ENCODE measurements at regions not wholly inside any gene's neighbourhood (a gene's known extent, or its start where the extent isn't known, plus 50 kb on each side); places are given as distances from the start of the nearest gene placed in this dataset.

DNA sequence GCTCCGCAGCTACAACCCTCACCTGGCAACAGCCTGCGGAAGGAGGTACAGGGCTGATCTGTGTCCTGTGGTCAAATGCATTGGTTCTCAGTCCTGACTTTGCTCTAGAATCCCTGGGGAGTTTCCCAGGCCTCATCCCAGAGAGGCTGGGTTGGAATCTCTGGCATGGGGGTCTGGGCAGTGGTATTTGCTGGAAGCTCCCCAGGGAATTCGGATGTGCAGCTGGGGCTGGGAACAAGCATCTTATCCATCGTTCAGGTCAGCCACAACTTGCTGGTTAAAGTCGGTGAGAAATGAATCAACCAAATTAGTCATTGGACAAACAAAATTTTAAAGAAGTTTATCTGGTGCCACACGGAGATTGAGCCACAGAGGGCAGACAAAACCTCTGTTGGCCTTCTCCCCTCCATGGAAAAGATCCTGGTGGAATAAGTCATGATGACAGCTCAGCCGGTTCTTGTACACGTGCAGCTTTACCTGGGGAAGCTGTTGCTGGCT lies 231.2 kb downstream of the FOXL1 start:
- Mint-ChIP-seq H3K27me3 (peaks cover 7% of the 10 kb centered on the region), H3K27ac (no peak overlapping the region), H3K36me3 (no peaks in the 10 kb centered on the region), H3K4me3 (no peak overlapping the region), H3K4me1 (ENCODE audit: low read depth) (no peaks in the 10 kb centered on the region), H3K9me3 (ENCODE audit: low read depth) (no peaks in the 10 kb centered on the region)

DNA sequence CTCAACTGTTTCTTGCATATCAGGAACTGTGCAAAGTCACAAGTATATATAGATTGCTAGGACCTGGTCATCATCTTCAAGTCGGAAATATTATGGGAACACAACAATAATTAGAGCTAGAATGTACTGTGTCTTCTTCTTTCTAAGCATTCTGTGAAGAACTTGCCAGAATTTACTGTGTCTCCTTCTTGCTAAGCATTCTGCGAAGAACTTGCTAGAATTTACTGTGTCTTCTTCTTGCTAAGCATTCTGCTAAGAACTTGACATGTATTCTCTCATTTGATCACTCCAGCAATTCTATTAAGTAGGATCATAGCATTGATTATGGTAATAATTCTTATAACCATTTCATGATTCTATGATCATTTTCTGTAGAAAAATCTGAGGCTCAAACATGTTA lies 231.7 kb downstream of the FOXL1 start:
- H3K27me3 Mint-ChIP-seq, result peaks cover 7% of the 10 kb centered on the region
- no peak overlapping the region for H3K4me3 Mint-ChIP-seq
- no peaks in the 10 kb centered on the region for H3K4me1 Mint-ChIP-seq (ENCODE audit: low read depth)
- no peaks in the 10 kb centered on the region for H3K9me3 Mint-ChIP-seq (ENCODE audit: low read depth)
- H3K36me3 Mint-ChIP-seq, result no peaks in the 10 kb centered on the region
- H3K27ac Mint-ChIP-seq, result no peak overlapping the region

DNA sequence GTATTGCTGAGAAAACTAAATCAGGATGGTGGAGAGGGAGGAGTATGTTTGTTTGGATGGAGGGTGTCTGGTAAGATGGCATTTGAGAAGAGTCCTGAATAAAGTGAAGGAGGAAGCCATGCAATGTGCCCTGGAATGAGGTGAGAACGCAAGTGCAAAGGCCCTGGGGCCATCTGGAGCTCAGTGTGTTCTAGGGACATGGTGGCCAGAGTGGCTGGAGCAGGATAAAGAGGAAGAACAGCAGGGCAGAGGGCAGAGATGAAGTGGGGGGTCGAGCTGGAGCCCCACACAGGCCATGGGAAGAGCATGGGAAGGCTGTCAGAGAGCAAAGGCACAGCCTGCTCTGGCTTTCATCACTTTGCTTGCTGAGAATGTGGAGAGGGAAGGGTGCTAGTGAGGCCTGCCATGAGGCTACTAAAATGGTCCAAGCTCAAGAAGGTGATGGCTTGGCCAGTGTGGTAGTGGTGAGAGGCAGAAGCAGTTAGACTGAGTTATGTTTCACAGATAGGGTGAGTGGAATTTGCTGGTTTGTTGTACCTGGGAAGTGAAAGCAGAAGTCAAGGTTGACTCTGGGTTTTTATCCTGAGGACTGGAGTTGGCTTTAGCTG lies 234.1 kb downstream of the FOXL1 start:
- no peak overlapping the region for H3K4me3 Mint-ChIP-seq
- no peaks in the 10 kb centered on the region for H3K36me3 Mint-ChIP-seq
- H3K4me1 Mint-ChIP-seq (ENCODE audit: low read depth), result no peaks in the 10 kb centered on the region
- H3K9me3 Mint-ChIP-seq (ENCODE audit: low read depth), result no peaks in the 10 kb centered on the region
- H3K27me3 Mint-ChIP-seq, result peaks cover 8% of the 10 kb centered on the region
- no peak overlapping the region for H3K27ac Mint-ChIP-seq

DNA sequence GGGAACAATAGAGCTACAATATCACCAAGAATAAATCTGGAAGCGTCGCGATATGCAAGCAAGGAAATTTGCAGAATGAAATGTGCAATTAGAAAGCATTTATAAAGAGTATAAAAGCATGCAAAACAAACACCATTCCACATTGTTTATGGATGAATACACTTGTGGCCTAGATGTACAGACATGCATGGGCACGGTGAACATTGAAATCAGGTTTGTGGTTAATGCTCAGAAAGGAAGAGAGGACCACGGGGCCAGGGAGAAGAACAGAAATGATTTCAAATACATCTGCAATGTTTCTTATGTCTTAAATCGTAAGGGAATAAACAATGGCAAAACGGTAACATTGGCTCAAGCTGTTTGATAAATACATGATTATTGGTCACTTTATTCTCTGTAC lies 235.9 kb downstream of the FOXL1 start:
- Mint-ChIP-seq H3K4me3 (no peak overlapping the region), H3K36me3 (no peaks in the 10 kb centered on the region), H3K27ac (no peak overlapping the region), H3K27me3 (peaks cover 7% of the 10 kb centered on the region), H3K9me3 (ENCODE audit: low read depth) (no peaks in the 10 kb centered on the region), H3K4me1 (ENCODE audit: low read depth) (no peaks in the 10 kb centered on the region)

DNA sequence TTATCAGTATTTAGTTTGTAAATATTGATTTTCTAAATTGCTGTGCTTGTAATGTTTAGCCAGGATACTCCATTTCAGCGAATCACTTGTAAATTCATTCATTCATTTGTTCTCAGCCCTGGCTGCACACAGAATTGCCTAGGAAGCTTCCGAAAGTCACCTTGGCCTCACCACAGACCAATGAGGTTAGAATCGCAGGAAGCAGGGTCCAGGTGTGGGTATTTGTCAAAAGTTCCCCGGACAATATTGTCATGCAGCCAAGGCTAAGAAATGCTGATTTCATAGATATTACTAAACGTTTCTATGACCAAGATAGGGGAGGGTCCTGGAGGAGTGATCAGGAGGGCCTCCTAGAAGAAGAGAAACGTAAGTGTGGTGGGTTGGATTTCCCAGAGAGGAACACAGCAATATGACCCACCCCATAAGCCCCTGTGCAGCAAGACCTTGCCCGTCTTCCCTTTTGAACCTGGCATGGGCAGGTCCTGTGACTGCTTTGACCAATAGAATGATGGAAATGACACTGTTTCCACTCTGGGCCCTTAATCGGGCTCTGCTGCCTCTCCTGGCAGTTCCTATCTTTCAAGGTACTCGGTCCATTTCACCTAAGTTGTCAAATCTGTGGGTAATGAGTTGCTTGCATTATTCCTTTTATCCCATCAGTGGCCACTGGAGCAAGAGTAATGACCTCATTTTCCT lies 238.7 kb downstream of the FOXL1 start:
- H3K9me3 Mint-ChIP-seq (ENCODE audit: low read depth), result no peaks in the 10 kb centered on the region
- no peak overlapping the region for H3K27ac Mint-ChIP-seq
- H3K4me1 Mint-ChIP-seq (ENCODE audit: low read depth), result no peaks in the 10 kb centered on the region
- peaks cover 6% of the 10 kb centered on the region for H3K27me3 Mint-ChIP-seq
- no peak overlapping the region for H3K4me3 Mint-ChIP-seq
- H3K36me3 Mint-ChIP-seq, result no peaks in the 10 kb centered on the region

DNA sequence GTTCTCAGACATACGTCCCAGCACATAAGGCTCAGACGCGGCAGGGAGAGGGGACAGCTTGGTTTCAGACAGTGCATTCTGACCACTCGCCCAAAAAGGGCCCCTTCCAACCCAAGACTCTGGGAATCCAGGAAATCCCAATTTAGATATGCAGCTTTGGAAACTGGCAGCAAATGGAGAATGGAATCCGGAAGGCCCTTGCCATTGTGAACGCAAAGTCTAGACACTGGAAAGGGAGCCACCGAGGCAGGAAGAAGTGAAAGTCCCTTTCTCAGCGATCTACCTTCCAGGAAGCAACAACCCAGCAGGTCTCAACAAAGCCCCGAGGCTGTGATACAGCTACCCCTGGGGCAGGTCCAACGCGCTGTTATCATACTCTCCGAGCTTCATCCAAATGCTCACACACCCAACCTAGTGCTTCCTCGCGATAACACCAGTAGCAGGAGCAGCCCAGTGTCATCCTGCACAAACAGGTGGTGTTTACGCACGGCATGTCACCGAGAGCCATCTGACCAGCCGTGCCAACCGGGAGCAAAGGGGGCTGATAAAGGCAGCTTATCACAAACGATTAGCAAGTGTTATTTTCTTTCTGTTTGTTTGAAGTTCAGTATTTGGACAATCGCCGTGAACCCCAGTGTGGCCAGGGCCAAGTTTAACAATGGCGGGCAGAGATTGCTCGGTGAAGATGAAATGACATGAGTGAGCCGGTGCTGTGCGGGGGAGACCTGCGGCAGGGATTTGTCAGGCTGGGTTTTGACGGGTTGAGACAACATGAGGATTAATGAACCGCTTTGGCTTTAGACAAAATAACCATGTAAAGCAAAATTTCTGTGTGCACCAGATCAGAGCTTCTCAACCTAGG lies 240.6 kb downstream of the FOXL1 start:
- Mint-ChIP-seq H3K4me1 (ENCODE audit: low read depth) (no peaks in the 10 kb centered on the region), H3K9me3 (ENCODE audit: low read depth) (no peaks in the 10 kb centered on the region), H3K27me3 (peaks cover 11% of the 10 kb centered on the region), H3K4me3 (no peak overlapping the region), H3K36me3 (no peaks in the 10 kb centered on the region), H3K27ac (no peak overlapping the region)

DNA sequence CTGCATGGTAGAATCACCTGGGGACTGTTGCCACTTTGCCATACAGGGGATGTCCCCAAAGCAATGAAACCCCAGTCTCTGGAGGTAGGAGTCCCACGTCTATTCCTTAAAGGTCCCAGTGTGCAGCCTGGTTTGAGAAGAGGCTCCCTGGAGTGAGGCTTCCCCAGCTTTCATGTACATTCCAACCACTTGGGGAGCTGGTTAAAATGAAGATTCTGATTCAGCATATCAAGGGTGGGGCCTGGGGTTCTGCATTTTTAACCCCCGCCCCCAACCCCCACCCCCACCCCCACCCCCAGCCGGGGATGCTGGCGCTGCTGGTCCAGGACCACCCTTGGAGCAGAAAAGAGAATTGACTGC lies 241.2 kb downstream of the FOXL1 start:
- Mint-ChIP-seq H3K4me3 (no peak overlapping the region), H3K4me1 (ENCODE audit: low read depth) (no peaks in the 10 kb centered on the region), H3K9me3 (ENCODE audit: low read depth) (no peaks in the 10 kb centered on the region), H3K27ac (no peak overlapping the region), H3K27me3 (peaks cover 11% of the 10 kb centered on the region), H3K36me3 (no peaks in the 10 kb centered on the region)

DNA sequence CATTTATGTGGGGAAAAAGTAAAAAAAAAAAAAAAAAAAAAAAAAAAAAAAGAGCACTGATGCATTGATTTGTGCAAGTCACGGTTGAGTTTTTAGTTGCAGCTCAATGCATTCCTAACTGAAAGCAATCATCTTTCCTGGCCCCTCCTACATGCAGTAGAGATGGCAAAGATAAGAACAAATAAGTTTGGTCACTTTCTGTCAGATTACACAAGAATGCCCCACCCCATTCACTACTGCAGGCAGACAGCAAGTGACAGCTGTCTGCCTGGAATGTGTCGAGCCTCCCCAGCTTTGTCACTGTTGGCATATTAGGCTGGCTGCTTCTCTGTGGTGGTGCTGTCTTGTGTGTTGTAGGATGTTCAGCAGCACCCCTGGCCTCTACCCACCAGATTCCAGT lies 243.5 kb downstream of the FOXL1 start:
- no peak overlapping the region for H3K27ac Mint-ChIP-seq
- no peaks in the 10 kb centered on the region for H3K4me1 Mint-ChIP-seq (ENCODE audit: low read depth)
- no peaks in the 10 kb centered on the region for H3K9me3 Mint-ChIP-seq (ENCODE audit: low read depth)
- peaks cover 19% of the 10 kb centered on the region for H3K27me3 Mint-ChIP-seq
- no peaks in the 10 kb centered on the region for H3K36me3 Mint-ChIP-seq
- H3K4me3 Mint-ChIP-seq, result no peak overlapping the region

DNA sequence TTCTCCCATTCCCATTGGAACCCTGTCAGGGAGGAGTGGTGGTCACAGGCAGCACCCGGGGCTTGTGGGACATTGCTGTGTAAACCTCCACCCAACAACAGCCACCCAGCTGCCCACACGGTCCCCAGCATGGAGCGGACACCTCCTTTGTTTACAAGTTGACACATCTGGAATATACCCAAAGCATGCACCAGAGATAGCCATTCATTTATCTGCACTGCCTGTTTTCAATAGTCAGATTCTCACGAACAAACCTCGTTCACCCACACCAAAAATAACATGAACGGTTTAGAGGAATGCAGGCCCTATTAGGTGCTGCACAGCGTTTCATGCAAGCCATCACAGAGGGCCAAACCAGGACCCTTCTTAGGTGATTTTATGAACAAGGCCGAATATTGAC lies 244.8 kb downstream of the FOXL1 start:
- Mint-ChIP-seq H3K36me3 (no peaks in the 10 kb centered on the region), H3K4me3 (no peak overlapping the region), H3K4me1 (ENCODE audit: low read depth) (no peaks in the 10 kb centered on the region), H3K9me3 (ENCODE audit: low read depth) (no peaks in the 10 kb centered on the region), H3K27ac (no peak overlapping the region), H3K27me3 (peaks cover 21% of the 10 kb centered on the region)

DNA sequence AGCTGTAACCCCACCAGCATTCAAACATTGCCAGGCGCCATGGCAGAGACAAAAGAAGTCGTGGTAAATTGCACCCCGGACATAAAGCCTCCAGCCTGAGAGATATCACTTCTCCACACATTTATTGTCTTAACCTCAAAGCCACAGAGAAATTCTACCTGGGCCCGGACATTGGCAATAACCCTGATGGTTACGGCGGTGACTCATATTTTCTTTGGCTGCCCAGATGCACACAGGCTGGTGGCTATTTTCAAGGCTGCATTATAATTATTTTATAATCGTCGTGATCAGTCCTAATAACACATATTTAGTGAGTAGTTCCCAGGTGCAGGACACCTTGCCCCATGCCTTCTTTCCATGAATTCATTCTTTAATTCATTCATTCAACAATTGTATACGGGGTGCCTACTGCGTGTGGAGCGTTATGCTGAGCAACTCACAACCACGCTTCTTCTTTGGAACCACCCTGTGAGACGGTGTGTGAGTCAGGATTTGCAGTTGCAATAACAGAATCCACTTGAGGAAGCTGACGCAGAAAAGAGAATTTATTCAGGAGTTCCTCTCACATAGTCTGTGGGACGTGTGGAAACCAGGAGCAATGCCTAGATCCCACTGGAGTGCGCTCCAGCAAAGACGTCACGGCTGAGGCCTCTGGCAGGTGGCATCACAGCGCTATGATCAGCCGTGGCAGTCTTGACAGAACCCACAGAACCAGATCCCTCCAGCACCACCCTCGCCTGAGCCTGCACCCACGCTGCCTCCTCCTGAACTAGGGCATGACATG lies 245.7 kb downstream of the FOXL1 start:
- no peak overlapping the region for H3K4me3 Mint-ChIP-seq
- H3K27ac Mint-ChIP-seq, result no peak overlapping the region
- H3K36me3 Mint-ChIP-seq, result no peaks in the 10 kb centered on the region
- no peaks in the 10 kb centered on the region for H3K4me1 Mint-ChIP-seq (ENCODE audit: low read depth)
- peaks cover 24% of the 10 kb centered on the region for H3K27me3 Mint-ChIP-seq
- no peaks in the 10 kb centered on the region for H3K9me3 Mint-ChIP-seq (ENCODE audit: low read depth)

DNA sequence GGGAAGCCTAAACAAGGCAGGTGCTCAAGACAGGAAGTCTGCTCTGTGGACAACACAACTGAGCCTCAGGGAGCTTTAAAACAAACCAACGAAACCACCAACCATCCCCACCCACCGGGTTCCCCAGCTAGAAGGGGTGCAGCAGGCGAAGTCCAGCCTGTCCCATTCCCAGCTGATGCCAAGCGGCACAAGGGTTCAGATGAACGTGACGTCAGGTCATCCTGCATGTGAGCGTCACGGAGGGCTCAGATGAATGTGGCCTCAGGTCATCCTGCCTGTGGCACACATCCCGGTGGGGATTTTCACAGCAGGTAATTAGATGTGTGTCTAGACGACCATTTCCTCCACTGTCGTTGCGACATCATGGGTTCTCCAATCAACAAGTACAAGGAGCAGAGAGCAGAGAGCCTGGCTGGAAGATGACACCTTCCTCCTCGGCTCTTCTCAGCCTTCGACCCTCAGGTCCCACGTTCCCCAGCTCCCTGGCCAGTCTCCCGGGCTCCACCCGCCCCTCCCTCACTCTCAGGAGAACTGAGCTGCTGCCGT lies 246.5 kb downstream of the FOXL1 start:
- no peak overlapping the region for H3K27ac Mint-ChIP-seq
- no peaks in the 10 kb centered on the region for H3K9me3 Mint-ChIP-seq (ENCODE audit: low read depth)
- no peaks in the 10 kb centered on the region for H3K36me3 Mint-ChIP-seq
- H3K4me1 Mint-ChIP-seq (ENCODE audit: low read depth), result no peaks in the 10 kb centered on the region
- peaks cover 29% of the 10 kb centered on the region for H3K27me3 Mint-ChIP-seq
- no peak overlapping the region for H3K4me3 Mint-ChIP-seq

DNA sequence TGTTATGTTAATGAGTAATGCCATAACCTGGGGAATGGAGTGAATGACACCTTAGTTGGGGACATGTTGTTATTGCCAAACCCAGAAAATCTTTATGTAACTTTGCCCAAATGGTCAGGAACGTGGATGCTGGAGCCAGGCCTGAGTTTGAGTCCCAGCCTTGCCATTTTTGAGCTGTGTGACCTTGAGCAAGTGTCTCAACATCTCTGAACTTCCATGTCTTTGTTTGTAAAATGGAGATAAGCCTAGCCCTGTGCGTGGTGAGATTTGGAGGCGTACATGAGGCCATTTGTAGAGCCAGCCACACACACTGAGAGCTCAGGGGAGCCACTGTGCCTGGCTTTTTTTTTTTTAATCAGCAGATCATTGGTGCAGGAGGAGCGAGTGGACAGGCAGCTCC lies 247.3 kb downstream of the FOXL1 start:
- H3K9me3 Mint-ChIP-seq (ENCODE audit: low read depth), result no peaks in the 10 kb centered on the region
- H3K4me3 Mint-ChIP-seq, result no peak overlapping the region
- no peaks in the 10 kb centered on the region for H3K4me1 Mint-ChIP-seq (ENCODE audit: low read depth)
- peaks cover 32% of the 10 kb centered on the region for H3K27me3 Mint-ChIP-seq
- no peak overlapping the region for H3K27ac Mint-ChIP-seq
- H3K36me3 Mint-ChIP-seq, result no peaks in the 10 kb centered on the region

DNA sequence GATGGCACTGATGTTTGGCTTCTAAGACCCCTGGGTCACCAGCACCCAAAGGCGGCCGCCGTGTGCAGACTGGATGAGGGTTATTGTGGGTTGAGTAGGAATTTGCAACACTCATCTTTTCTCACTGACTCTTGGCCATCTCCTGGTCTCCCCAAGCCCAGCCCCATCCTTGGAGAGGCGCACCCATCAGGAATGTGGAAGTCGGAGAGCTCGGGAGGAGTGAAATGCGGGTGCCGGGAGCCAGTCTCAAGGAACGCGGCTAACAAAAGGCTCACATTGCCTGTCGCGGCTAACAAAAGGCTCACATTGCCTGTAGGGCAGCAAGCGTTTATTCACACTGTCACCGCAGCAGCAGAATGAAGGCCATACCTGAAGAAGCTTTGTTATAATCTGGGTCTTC lies 248.6 kb downstream of the FOXL1 start:
- Mint-ChIP-seq H3K4me1 (ENCODE audit: low read depth) (no peaks in the 10 kb centered on the region), H3K4me3 (no peak overlapping the region), H3K36me3 (no peaks in the 10 kb centered on the region), H3K27me3 (peaks cover 31% of the 10 kb centered on the region), H3K9me3 (ENCODE audit: low read depth) (no peaks in the 10 kb centered on the region), H3K27ac (no peak overlapping the region)

DNA sequence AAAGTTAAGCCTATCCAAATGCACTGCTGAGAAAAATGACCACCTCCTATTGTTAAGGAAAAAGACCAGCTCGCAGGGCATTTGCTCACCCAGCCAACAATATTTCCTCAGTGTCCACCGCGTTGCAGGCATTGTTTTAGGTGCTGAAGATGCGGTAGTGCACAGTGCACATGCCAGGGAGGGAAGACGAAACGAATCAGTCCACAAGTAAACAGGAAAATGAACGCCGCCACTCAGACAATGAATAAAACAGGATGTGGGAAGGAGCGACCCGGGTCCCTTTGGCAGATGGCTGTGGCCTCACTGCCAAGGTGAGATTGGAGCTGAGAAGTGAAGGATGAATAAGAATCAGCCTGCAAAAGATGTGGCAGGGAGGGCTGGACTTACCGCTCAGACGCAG lies 249.2 kb downstream of the FOXL1 start:
- no peaks in the 10 kb centered on the region for H3K36me3 Mint-ChIP-seq
- H3K9me3 Mint-ChIP-seq (ENCODE audit: low read depth), result no peaks in the 10 kb centered on the region
- H3K27me3 Mint-ChIP-seq, result peaks cover 26% of the 10 kb centered on the region
- no peak overlapping the region for H3K27ac Mint-ChIP-seq
- no peak overlapping the region for H3K4me3 Mint-ChIP-seq
- no peaks in the 10 kb centered on the region for H3K4me1 Mint-ChIP-seq (ENCODE audit: low read depth)
